Astrocyte (in vitro differentiated cells and primary cell): ENCODE measurements at regions not wholly inside any gene's neighbourhood (a gene's known extent, or its start where the extent isn't known, plus 50 kb on each side); places are given as distances from the start of the nearest gene placed in this dataset.
"Not testable (repeated sequence)": the region's sequence is repeated elsewhere in the genome, so short reads cannot be mapped to it uniquely, and the experiment has no call there.

Source experiments
- DNase-seq: peaks from one replicate; pipeline ENCODE4 v3.0.0-alpha.2; 2010; ENCODE audit warnings: low read depth
- FAIRE-seq: peaks from 2 replicates; lab custom pipeline; 2011; peaks lifted over from hg19 to GRCh38; lab: Jason Lieb, UNC
- H2AFZ ChIP-seq: 2 replicates; pipeline ENCODE4 v1.6.0; 2012; ENCODE audit warnings: low read depth, low read length, inconsistent platforms
- H3K27ac ChIP-seq: 2 replicates; pipeline ENCODE4 v1.5.1; 2011; ENCODE audit warnings: low read depth, low read length, inconsistent platforms
- H3K27me3 ChIP-seq: 2 replicates; pipeline ENCODE4 v1.6.0; 2011; ENCODE audit warnings: low read length, inconsistent platforms; ENCODE audit not compliant: insufficient read depth
- H3K36me3 ChIP-seq: 2 replicates; pipeline ENCODE4 v1.5.1; 2011; ENCODE audit warnings: low read length, inconsistent platforms; ENCODE audit not compliant: insufficient read depth
- H3K4me1 ChIP-seq: 2 replicates; pipeline ENCODE4 v1.5.1; 2011; ENCODE audit warnings: low read length, inconsistent platforms; ENCODE audit not compliant: insufficient read depth
- H3K4me2 ChIP-seq: 2 replicates; pipeline ENCODE4 v1.6.0; 2012; ENCODE audit warnings: low read length, inconsistent platforms
- H3K4me3 ChIP-seq: 2 replicates; pipeline ENCODE4 v1.5.1; 2011; ENCODE audit warnings: low read depth, mild to moderate bottlenecking, low read length, inconsistent platforms; ENCODE audit not compliant: insufficient read depth
- H3K79me2 ChIP-seq: 2 replicates; pipeline ENCODE4 v1.6.0; 2012; ENCODE audit warnings: mild to moderate bottlenecking, low read length, inconsistent platforms; ENCODE audit not compliant: insufficient read depth
- H3K9ac ChIP-seq: 2 replicates; pipeline ENCODE4 v1.6.0; 2012; ENCODE audit warnings: mild to moderate bottlenecking, low read length, inconsistent platforms
- H3K9me3 ChIP-seq: 2 replicates; pipeline ENCODE4 v1.5.1; 2012; ENCODE audit warnings: low read depth, mild to moderate bottlenecking, low read length, inconsistent platforms; ENCODE audit not compliant: insufficient read depth
- H4K20me1 ChIP-seq: 2 replicates; pipeline ENCODE4 v1.6.0; 2012; ENCODE audit warnings: low read length, inconsistent platforms; ENCODE audit not compliant: insufficient read depth
- H3K27ac Mint-ChIP-seq: one replicate; pipeline ENCODE4 v1.8.0; 2021; ENCODE audit warnings: mild to moderate bottlenecking, mixed read lengths; ENCODE audit not compliant: unreplicated experiment
- H3K27me3 Mint-ChIP-seq: one replicate; pipeline ENCODE4 v1.8.0; 2021; ENCODE audit warnings: low read depth, mixed read lengths; ENCODE audit not compliant: unreplicated experiment
- H3K36me3 Mint-ChIP-seq: one replicate; pipeline ENCODE4 v1.8.0; 2021; ENCODE audit warnings: low read depth, mixed read lengths; ENCODE audit not compliant: unreplicated experiment
- H3K4me1 Mint-ChIP-seq: one replicate; pipeline ENCODE4 v1.8.0; 2021; ENCODE audit warnings: low read depth, mixed read lengths; ENCODE audit not compliant: unreplicated experiment
- H3K4me3 Mint-ChIP-seq: one replicate; pipeline ENCODE4 v1.8.0; 2021; ENCODE audit warnings: mild to moderate bottlenecking, moderate library complexity, mixed read lengths; ENCODE audit not compliant: unreplicated experiment
- H3K9me3 Mint-ChIP-seq: one replicate; pipeline ENCODE4 v1.8.0; 2021; ENCODE audit warnings: mild to moderate bottlenecking, mixed read lengths; ENCODE audit not compliant: unreplicated experiment
- EZH2 ChIP-seq: IDR thresholded peaks from 2 replicates; pipeline ENCODE4 v1.6.1; 2012; ENCODE audit warnings: mild to moderate bottlenecking, low read length, inconsistent platforms; ENCODE audit not compliant: insufficient read depth
- TF ChIP-seq, protein P1 (sequence below): IDR thresholded peaks from 2 replicates; pipeline ENCODE4 v1.5.1; 2011; ENCODE audit warnings: low read depth, mild to moderate bottlenecking, inconsistent platforms, low read length, moderate library complexity; ENCODE audit not compliant: insufficient read depth

- Mint-ChIP-seq H3K27ac (no peak overlapping the region), H3K36me3 (no peaks in the 10 kb centered on the region), H3K9me3 (peaks cover 5% of the 10 kb centered on the region), H3K4me3 (no peak overlapping the region), H3K4me1 (no peaks in the 10 kb centered on the region), H3K27me3 (no peaks in the 10 kb centered on the region)
- Histone ChIP-seq H2AFZ (no peak overlapping the region), H3K36me3 (no peaks in the 10 kb centered on the region), H3K9ac (no peak overlapping the region), H3K9me3 (no peaks in the 10 kb centered on the region), H3K4me1 (no peaks in the 10 kb centered on the region), H3K4me3 (no peak overlapping the region), H3K79me2 (no peaks in the 10 kb centered on the region), H4K20me1 (no peaks in the 10 kb centered on the region), H3K27ac (no peak overlapping the region), H3K4me2 (no peak overlapping the region), H3K27me3 (no peaks in the 10 kb centered on the region)
- TF ChIP-seq EZH2, result no peak
- TF ChIP-seq, protein P1, sequence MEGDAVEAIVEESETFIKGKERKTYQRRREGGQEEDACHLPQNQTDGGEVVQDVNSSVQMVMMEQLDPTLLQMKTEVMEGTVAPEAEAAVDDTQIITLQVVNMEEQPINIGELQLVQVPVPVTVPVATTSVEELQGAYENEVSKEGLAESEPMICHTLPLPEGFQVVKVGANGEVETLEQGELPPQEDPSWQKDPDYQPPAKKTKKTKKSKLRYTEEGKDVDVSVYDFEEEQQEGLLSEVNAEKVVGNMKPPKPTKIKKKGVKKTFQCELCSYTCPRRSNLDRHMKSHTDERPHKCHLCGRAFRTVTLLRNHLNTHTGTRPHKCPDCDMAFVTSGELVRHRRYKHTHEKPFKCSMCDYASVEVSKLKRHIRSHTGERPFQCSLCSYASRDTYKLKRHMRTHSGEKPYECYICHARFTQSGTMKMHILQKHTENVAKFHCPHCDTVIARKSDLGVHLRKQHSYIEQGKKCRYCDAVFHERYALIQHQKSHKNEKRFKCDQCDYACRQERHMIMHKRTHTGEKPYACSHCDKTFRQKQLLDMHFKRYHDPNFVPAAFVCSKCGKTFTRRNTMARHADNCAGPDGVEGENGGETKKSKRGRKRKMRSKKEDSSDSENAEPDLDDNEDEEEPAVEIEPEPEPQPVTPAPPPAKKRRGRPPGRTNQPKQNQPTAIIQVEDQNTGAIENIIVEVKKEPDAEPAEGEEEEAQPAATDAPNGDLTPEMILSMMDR, result no peak
- FAIRE-seq (no peak), DNase-seq (no peak)
These were observed 535.3 kb upstream of the SOX9 start for GRCh38 chr17:71585540-71585939.

DNA sequence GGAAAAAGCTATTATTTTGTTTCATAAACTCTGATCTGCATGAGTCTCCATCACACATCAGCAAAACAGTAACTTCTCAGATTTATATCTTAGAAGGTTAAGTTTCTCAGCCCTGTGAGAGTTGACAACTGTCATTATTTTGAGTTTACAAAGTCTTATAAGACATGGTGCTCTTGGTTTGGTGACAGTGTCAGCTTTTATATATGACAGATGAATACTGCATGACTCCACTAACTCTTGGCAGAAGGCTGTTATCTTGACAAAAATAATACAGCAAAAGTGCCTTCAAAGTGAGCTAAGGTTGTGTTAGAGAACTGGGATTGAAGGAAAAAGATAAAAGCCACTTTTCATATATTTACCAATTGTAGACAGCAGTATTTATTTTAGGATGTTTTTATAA is 528.4 kb upstream of the SOX9 start:
- H3K4me2 ChIP-seq, result no peak overlapping the region
- H3K4me1 ChIP-seq, result no peaks in the 10 kb centered on the region
- Mint-ChIP-seq H3K36me3 (no peaks in the 10 kb centered on the region), H3K27ac (no peak overlapping the region), H3K27me3 (no peaks in the 10 kb centered on the region), H3K4me3 (no peak overlapping the region), H3K9me3 (peaks cover 5% of the 10 kb centered on the region), H3K4me1 (peaks cover 3% of the 10 kb centered on the region)
- no peak overlapping the region for H3K27ac ChIP-seq
- FAIRE-seq (no peak), DNase-seq (no peak)
- H3K9me3 ChIP-seq, result no peaks in the 10 kb centered on the region
- no peak overlapping the region for H2AFZ ChIP-seq
- no peak overlapping the region for H3K9ac ChIP-seq
- TF ChIP-seq, protein P1, result no peak
- TF ChIP-seq EZH2, result no peak
- H4K20me1 ChIP-seq, result no peaks in the 10 kb centered on the region
- no peak overlapping the region for H3K4me3 ChIP-seq
- no peaks in the 10 kb centered on the region for H3K36me3 ChIP-seq
- H3K27me3 ChIP-seq, result no peaks in the 10 kb centered on the region
- no peaks in the 10 kb centered on the region for H3K79me2 ChIP-seq

- no peak for DNase-seq
- Histone ChIP-seq H3K4me1 (no peaks in the 10 kb centered on the region), H3K9me3 (no peaks in the 10 kb centered on the region), H3K36me3 (no peaks in the 10 kb centered on the region), H3K27ac (no peak overlapping the region), H3K4me2 (no peak overlapping the region), H2AFZ (no peak overlapping the region), H4K20me1 (no peaks in the 10 kb centered on the region), H3K9ac (no peak overlapping the region), H3K4me3 (no peak overlapping the region), H3K79me2 (no peaks in the 10 kb centered on the region), H3K27me3 (no peaks in the 10 kb centered on the region)
- peaks cover 5% of the 10 kb centered on the region for H3K9me3 Mint-ChIP-seq
- TF ChIP-seq, protein P1, result no peak
- no peak for TF ChIP-seq EZH2
- peaks cover 3% of the 10 kb centered on the region for H3K4me1 Mint-ChIP-seq
- no peak overlapping the region for H3K4me3 Mint-ChIP-seq
- H3K27ac Mint-ChIP-seq, result no peak overlapping the region
- H3K36me3 Mint-ChIP-seq, result no peaks in the 10 kb centered on the region
- FAIRE-seq, result no peak
- H3K27me3 Mint-ChIP-seq, result no peaks in the 10 kb centered on the region
These were observed 527.7 kb upstream of the SOX9 start for GRCh38 chr17:71593078-71593477.

GRCh38 chr17:71599583-71599982 is 521.2 kb upstream of the SOX9 start:
- H2AFZ ChIP-seq, H3K9me3 Mint-ChIP-seq, H3K4me3 Mint-ChIP-seq, H3K4me2 ChIP-seq, H3K27me3 Mint-ChIP-seq, DNase-seq, H3K36me3 ChIP-seq, FAIRE-seq, H3K9me3 ChIP-seq, H3K79me2 ChIP-seq, H3K4me1 Mint-ChIP-seq, H3K9ac ChIP-seq, H3K27ac Mint-ChIP-seq, H4K20me1 ChIP-seq, H3K36me3 Mint-ChIP-seq, H3K4me1 ChIP-seq, H3K27ac ChIP-seq, H3K4me3 ChIP-seq, H3K27me3 ChIP-seq: not testable (repeated sequence)
